ENCODE measurements at regions not wholly inside any gene's neighbourhood (a gene's known extent, or its start where the extent isn't known, plus 50 kb on each side); places are given as distances from the start of the nearest gene placed in this dataset.
"Not testable (repeated sequence)": the region's sequence is repeated elsewhere in the genome, so short reads cannot be mapped to it uniquely, and the experiment has no call there.

GRCh38 chr6:78377056-78377455 lies 490.3 kb upstream of the IRAK1BP1 start:
- DNase-seq (ENCODE audit: low spot score): no peak
- ATAC-seq (ENCODE audit: low FRiP score): no peak
- TF ChIP-seq CTCF (IDR thresholded peaks at IDR 0.05): no peak

GRCh38 chr6:78379982-78380381 lies 487.4 kb upstream of the IRAK1BP1 start:
- TF ChIP-seq CTCF (IDR thresholded peaks at IDR 0.05): no peak
- ATAC-seq (ENCODE audit: low FRiP score) (no peak), DNase-seq (ENCODE audit: low spot score) (no peak)

- TF ChIP-seq CTCF (IDR thresholded peaks at IDR 0.05): no peak
- ATAC-seq (ENCODE audit: low FRiP score) (no peak), DNase-seq (ENCODE audit: low spot score) (no peak)
Observed at GRCh38 chr6:78380541-78380940, 486.8 kb upstream of the IRAK1BP1 start.

GRCh38 chr6:78383968-78384367 lies 483.4 kb upstream of the IRAK1BP1 start:
- DNase-seq (ENCODE audit: low spot score) (no peak), ATAC-seq (ENCODE audit: low FRiP score) (no peak)
- TF ChIP-seq CTCF (IDR thresholded peaks at IDR 0.05): no peak

GRCh38 chr6:78386854-78387253 lies 480.5 kb upstream of the IRAK1BP1 start:
- not testable (repeated sequence) for ATAC-seq (ENCODE audit: low FRiP score); DNase-seq (ENCODE audit: low spot score)

- ATAC-seq (ENCODE audit: low FRiP score) (no peak), DNase-seq (ENCODE audit: low spot score) (no peak)
- no peak for TF ChIP-seq CTCF (IDR thresholded peaks at IDR 0.05)
Observed at GRCh38 chr6:78390066-78390465, 477.3 kb upstream of the IRAK1BP1 start.

GRCh38 chr6:78397499-78397898 lies 469.9 kb upstream of the IRAK1BP1 start:
- ATAC-seq (ENCODE audit: low FRiP score): no peak
- DNase-seq (ENCODE audit: low spot score): no peak
- no peak for TF ChIP-seq CTCF (IDR thresholded peaks at IDR 0.05)

- no peak for TF ChIP-seq CTCF (IDR thresholded peaks at IDR 0.05)
- no peak for ATAC-seq (ENCODE audit: low FRiP score)
- DNase-seq (ENCODE audit: low spot score): no peak
Observed at GRCh38 chr6:78398292-78398691, 469.1 kb upstream of the IRAK1BP1 start.

All from omental fat pad (tissue), 3 donors.